ENCODE measurements at regions not wholly inside any gene's neighbourhood (a gene's known extent, or its start where the extent isn't known, plus 50 kb on each side); places are given as distances from the start of the nearest gene placed in this dataset.

- ATAC-seq (no peak), DNase-seq (no peak)
- intact Hi-C loops (cut with DNase I) = no loop called here
Measured at GRCh38 chr18:46301571-46301970, 197.4 kb downstream of the HAUS1 start.

- ATAC-seq = no peak
- intact Hi-C loops (cut with DNase I) = no loop called here
- DNase-seq = no peak
Measured at GRCh38 chr18:46302528-46303485, 198.6 kb downstream of the HAUS1 start.

- no peak for DNase-seq
- intact Hi-C loops (cut with DNase I) = no loop called here
- no peak for ATAC-seq
Measured at GRCh38 chr18:46310258-46310657, 206.1 kb downstream of the HAUS1 start.

- ATAC-seq (no peak), DNase-seq (no peak)
- intact Hi-C loops (cut with DNase I) = no loop called here
Measured at GRCh38 chr18:46310675-46311345, 206.6 kb downstream of the HAUS1 start.

- no peak for ATAC-seq
- intact Hi-C loops (cut with DNase I) = no loop called here
- DNase-seq = no peak
Measured at GRCh38 chr18:46311491-46311890, 207.3 kb downstream of the HAUS1 start.

GRCh38 chr18:46312221-46312620, 208.0 kb downstream of the HAUS1 start:
- intact Hi-C loops (cut with DNase I) = no loop called here
- ATAC-seq (no peak), DNase-seq (no peak)

- intact Hi-C loops (cut with DNase I) = no loop called here
- DNase-seq (no peak), ATAC-seq (no peak)
Measured at GRCh38 chr18:46313521-46313920, 209.3 kb downstream of the HAUS1 start.

GRCh38 chr18:46314011-46314410, 209.8 kb downstream of the HAUS1 start:
- no peak for DNase-seq
- ATAC-seq = no peak
- intact Hi-C loops (cut with DNase I) = no loop called here

- ATAC-seq = no peak
- no peak for DNase-seq
- intact Hi-C loops (cut with DNase I) = no loop called here
Measured at GRCh38 chr18:46315161-46315560, 211.0 kb downstream of the HAUS1 start.

GRCh38 chr18:46318356-46318755, 214.2 kb downstream of the HAUS1 start:
- intact Hi-C loops (cut with DNase I) = no loop called here
- DNase-seq (no peak), ATAC-seq (no peak)

GRCh38 chr18:46319783-46320182, 215.6 kb downstream of the HAUS1 start:
- intact Hi-C loops (cut with DNase I) = no loop called here
- DNase-seq = no peak

GRCh38 chr18:46320297-46320696, 216.1 kb downstream of the HAUS1 start:
- DNase-seq (no peak), ATAC-seq (no peak)
- intact Hi-C loops (cut with DNase I) = no loop called here

More at GRCh38 chr18:46319783-46320182, 215.6 kb downstream of the HAUS1 start:
- no peak for ATAC-seq

GRCh38 chr18:46320928-46321711, 216.9 kb downstream of the HAUS1 start:
- ATAC-seq (no peak), DNase-seq (no peak)
- intact Hi-C loops (cut with DNase I) = no loop called here

- no peak for DNase-seq
- no peak for ATAC-seq
- intact Hi-C loops (cut with DNase I) = no loop called here
Measured at GRCh38 chr18:46321955-46322354, 217.8 kb downstream of the HAUS1 start.

GRCh38 chr18:46322411-46322891, 218.3 kb downstream of the HAUS1 start:
- DNase-seq = no peak
- ATAC-seq = no peak
- intact Hi-C loops (cut with DNase I) = no loop called here

GRCh38 chr18:46322941-46323340, 218.8 kb downstream of the HAUS1 start:
- intact Hi-C loops (cut with DNase I) = no loop called here
- no peak for ATAC-seq

GRCh38 chr18:46324087-46324955, 220.1 kb downstream of the HAUS1 start:
- no peak for DNase-seq
- intact Hi-C loops (cut with DNase I) = no loop called here
- peak; percentile 84 to 85 for ATAC-seq

More at GRCh38 chr18:46322941-46323340, 218.8 kb downstream of the HAUS1 start:
- no peak for DNase-seq

GRCh38 chr18:46325895-46326294, 221.7 kb downstream of the HAUS1 start:
- DNase-seq (no peak), ATAC-seq (no peak)
- intact Hi-C loops (cut with DNase I) = no loop called here

Data from left cardiac atrium (tissue), 4 donors.